K562 (cell line): ENCODE measurements at regions not wholly inside any gene's neighbourhood (a gene's known extent, or its start where the extent isn't known, plus 50 kb on each side); places are given as distances from the start of the nearest gene placed in this dataset.

Experiments
- CAMTA2 ChIP-seq: fragments of 250-450 bp; sonication (Bioruptor Pico); conservative IDR thresholded peaks from 2 replicates; pipeline ENCODE4 v1.5.1; 2022
- CTCF ChIP-seq, 3 experiments: IDR thresholded peaks in 2 of 3; conservative IDR thresholded peaks in 1 of 3; 2 replicates each; pipeline ENCODE4 v1.5.1; 2011 to 2012; ENCODE audit warnings: low read length in 3 of 3, mild to moderate bottlenecking in 3 of 3, control low read depth in 2 of 3, improper control_type of control experiment in 1 of 3, inconsistent platforms in 1 of 3, low read depth in 1 of 3, mixed read lengths in 1 of 3, moderate library complexity in 1 of 3; ENCODE audit not compliant: insufficient read depth in 2 of 3
- EZH2 ChIP-seq: IDR thresholded peaks from 2 replicates; pipeline ENCODE4 v1.6.1; 2012; ENCODE audit warnings: low read depth, mild to moderate bottlenecking, inconsistent platforms, low read length, borderline replicate concordance
- HDAC1 ChIP-seq, 2 experiments: fragments of 450-650 bp; IDR thresholded peaks; 2 replicates each; pipeline ENCODE4 v1.6.1; 2016 to 2017; ENCODE audit warnings: inconsistent platforms in 1 of 2, mild to moderate bottlenecking in 1 of 2, moderate library complexity in 1 of 2
- SIRT6 ChIP-seq: IDR thresholded peaks from one replicate; pipeline ENCODE4 v1.6.1; 2012; ENCODE audit warnings: low read depth, mild to moderate bottlenecking, control low read depth, inconsistent platforms, low read length, moderate library complexity
- ZNF431 ChIP-seq: sonication (generic); formaldehyde crosslinking; IDR thresholded peaks from 2 replicates; pipeline ENCODE4 v1.8.0; 2022; ENCODE audit warnings: mild to moderate bottlenecking, missing genetic modification reagents

- TF ChIP-seq SIRT6 (no peak), CTCF (IDR thresholded peaks at IDR 0.05 in 2 of 3, conservative IDR thresholded peaks at IDR 0.05 in 1 of 3; ENCODE audit: insufficient read depth in 2 of 3, low read depth in 1 of 3, low read length in 3 of 3) (no peak), ZNF431 (CRISPR knock-in tag) (no peak), EZH2 (no peak), HDAC1 (IDR thresholded peaks at IDR 0.05) (no peak), CAMTA2 (CRISPR knock-in tag) (no peak)
Observed at GRCh38 chr1:61591351-61591750, 133.6 kb downstream of the TM2D1 start.
